Loucy (cell line): ENCODE measurements at regions not wholly inside any gene's neighbourhood (a gene's known extent, or its start where the extent isn't known, plus 50 kb on each side); places are given as distances from the start of the nearest gene placed in this dataset.

Experiments
- H2AFZ ChIP-seq: fragments of 200-600 bp; sonication (generic); 2 replicates; pipeline ENCODE4 v1.6.0; 2016; ENCODE audit warnings: antibody characterized with exemption, mild to moderate bottlenecking, low read length, moderate library complexity
- H3F3A ChIP-seq: fragments of 200-600 bp; 2 replicates; pipeline ENCODE4 v1.6.0; 2016; ENCODE audit warnings: antibody characterized with exemption, low read depth, mild to moderate bottlenecking
- H3K27me3 ChIP-seq: fragments of 200-600 bp; sonication (generic); 2 replicates; pipeline ENCODE4 v1.6.1; 2014; ENCODE audit warnings: low read length, mild to moderate bottlenecking; ENCODE audit not compliant: insufficient read depth, poor library complexity, severe bottlenecking
- H3K36me3 ChIP-seq: fragments of 200-600 bp; sonication (generic); 2 replicates; pipeline ENCODE4 v1.6.1; 2016; ENCODE audit warnings: low read length; ENCODE audit not compliant: insufficient read depth
- H3K4me1 ChIP-seq: fragments of 200-600 bp; sonication (generic); 2 replicates; pipeline ENCODE4 v1.5.1; 2014; ENCODE audit warnings: low read length, mild to moderate bottlenecking; ENCODE audit not compliant: insufficient read depth, poor library complexity, severe bottlenecking
- H3K4me2 ChIP-seq: fragments of 200-600 bp; sonication (generic); 2 replicates; pipeline ENCODE4 v1.6.0; 2014; ENCODE audit warnings: antibody characterized with exemption, low read length, low read depth, mild to moderate bottlenecking; ENCODE audit not compliant: poor library complexity, severe bottlenecking
- H3K4me3 ChIP-seq: fragments of 200-600 bp; sonication (generic); 2 replicates; pipeline ENCODE4 v1.5.1; 2014; ENCODE audit warnings: low read length, mild to moderate bottlenecking, mixed read lengths; ENCODE audit not compliant: poor library complexity, severe bottlenecking
- H3K79me2 ChIP-seq: fragments of 200-600 bp; sonication (generic); 2 replicates; pipeline ENCODE4 v1.6.1; 2014; ENCODE audit warnings: low read length; ENCODE audit not compliant: insufficient read depth
- H3K9ac ChIP-seq: fragments of 200-600 bp; sonication (generic); 2 replicates; pipeline ENCODE4 v1.6.0; 2014; ENCODE audit warnings: mild to moderate bottlenecking, low read depth, low read length, moderate library complexity; ENCODE audit not compliant: poor library complexity, severe bottlenecking
- H3K9me2 ChIP-seq: fragments of 200-600 bp; sonication (generic); replicated peaks from 2 replicates; pipeline ENCODE4 v1.6.1; 2016; ENCODE audit warnings: low read depth, low read length, mixed read lengths
- H3K9me3 ChIP-seq: fragments of 200-600 bp; sonication (generic); 2 replicates; pipeline ENCODE4 v1.6.1; 2014; ENCODE audit warnings: mild to moderate bottlenecking, antibody characterized with exemption, low read length, low read depth; ENCODE audit not compliant: insufficient read depth
- H4K20me1 ChIP-seq: fragments of 200-600 bp; sonication (generic); 2 replicates; pipeline ENCODE4 v1.6.0; 2014; ENCODE audit warnings: antibody characterized with exemption, low read length, mild to moderate bottlenecking; ENCODE audit not compliant: insufficient read depth, poor library complexity, severe bottlenecking
- EZH2phosphoT487 ChIP-seq: fragments of 200-600 bp; IDR thresholded peaks from 2 replicates; pipeline ENCODE4 v1.6.1; 2018; ENCODE audit warnings: antibody characterized with exemption, mild to moderate bottlenecking, moderate library complexity, borderline replicate concordance
- TF ChIP-seq, protein P1 (sequence below): fragments of 200-600 bp; sonication (generic); conservative IDR thresholded peaks from 2 replicates; pipeline ENCODE4 v1.5.1; 2014; ENCODE audit warnings: mild to moderate bottlenecking, antibody characterized with exemption, low read length

GRCh38 chr7:25832456-25832855 lies 319.5 kb upstream of the NFE2L3 start:
- no peak overlapping the region for H3K4me2 ChIP-seq

GRCh38 chr7:25832929-25833328 lies 319.1 kb upstream of the NFE2L3 start:
- Histone ChIP-seq H2AFZ (no peak overlapping the region), H3K4me3 (no peak overlapping the region), H3K9ac (no peak overlapping the region), H3K79me2 (no peaks in the 10 kb centered on the region), H3K9me3 (no peaks in the 10 kb centered on the region), H3K36me3 (no peaks in the 10 kb centered on the region), H3K4me1 (no peaks in the 10 kb centered on the region), H3F3A (no peaks in the 10 kb centered on the region), H3K9me2 (no peaks in the 10 kb centered on the region), H4K20me1 (no peaks in the 10 kb centered on the region), H3K27me3 (no peaks in the 10 kb centered on the region), H3K4me2 (no peak overlapping the region)
- TF ChIP-seq, protein P1, sequence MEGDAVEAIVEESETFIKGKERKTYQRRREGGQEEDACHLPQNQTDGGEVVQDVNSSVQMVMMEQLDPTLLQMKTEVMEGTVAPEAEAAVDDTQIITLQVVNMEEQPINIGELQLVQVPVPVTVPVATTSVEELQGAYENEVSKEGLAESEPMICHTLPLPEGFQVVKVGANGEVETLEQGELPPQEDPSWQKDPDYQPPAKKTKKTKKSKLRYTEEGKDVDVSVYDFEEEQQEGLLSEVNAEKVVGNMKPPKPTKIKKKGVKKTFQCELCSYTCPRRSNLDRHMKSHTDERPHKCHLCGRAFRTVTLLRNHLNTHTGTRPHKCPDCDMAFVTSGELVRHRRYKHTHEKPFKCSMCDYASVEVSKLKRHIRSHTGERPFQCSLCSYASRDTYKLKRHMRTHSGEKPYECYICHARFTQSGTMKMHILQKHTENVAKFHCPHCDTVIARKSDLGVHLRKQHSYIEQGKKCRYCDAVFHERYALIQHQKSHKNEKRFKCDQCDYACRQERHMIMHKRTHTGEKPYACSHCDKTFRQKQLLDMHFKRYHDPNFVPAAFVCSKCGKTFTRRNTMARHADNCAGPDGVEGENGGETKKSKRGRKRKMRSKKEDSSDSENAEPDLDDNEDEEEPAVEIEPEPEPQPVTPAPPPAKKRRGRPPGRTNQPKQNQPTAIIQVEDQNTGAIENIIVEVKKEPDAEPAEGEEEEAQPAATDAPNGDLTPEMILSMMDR, result no peak
- TF ChIP-seq EZH2phosphoT487, result no peak

More at GRCh38 chr7:25832456-25832855, 319.5 kb upstream of the NFE2L3 start:
- H3F3A ChIP-seq, result no peaks in the 10 kb centered on the region
- H3K9me2 ChIP-seq, result no peaks in the 10 kb centered on the region
- H3K9ac ChIP-seq, result no peak overlapping the region
- no peaks in the 10 kb centered on the region for H3K9me3 ChIP-seq
- TF ChIP-seq, protein P1, result no peak
- no peak for TF ChIP-seq EZH2phosphoT487
- no peak overlapping the region for H2AFZ ChIP-seq
- no peaks in the 10 kb centered on the region for H4K20me1 ChIP-seq
- H3K79me2 ChIP-seq, result no peaks in the 10 kb centered on the region
- H3K4me3 ChIP-seq, result no peak overlapping the region
- no peaks in the 10 kb centered on the region for H3K27me3 ChIP-seq
- no peaks in the 10 kb centered on the region for H3K4me1 ChIP-seq
- no peaks in the 10 kb centered on the region for H3K36me3 ChIP-seq

DNA sequence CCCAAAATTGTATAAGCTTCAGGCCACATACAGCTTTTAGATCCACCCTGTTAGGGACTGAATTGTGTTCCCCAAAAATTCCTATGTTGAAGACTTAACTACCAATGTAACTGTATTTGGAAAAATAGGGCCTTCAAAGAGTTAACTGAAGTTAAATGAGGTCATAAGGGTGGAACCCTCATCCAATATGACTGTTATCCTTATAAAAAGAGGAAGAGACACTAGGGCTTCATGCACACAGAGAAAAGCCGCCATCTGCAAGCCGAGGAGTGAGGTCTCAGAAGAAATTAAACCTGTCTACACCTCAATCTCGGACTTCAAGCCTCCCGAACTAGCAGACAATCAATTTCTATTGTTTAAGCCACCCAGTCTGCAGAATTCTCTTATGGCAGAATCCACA lies 317.9 kb upstream of the NFE2L3 start:
- TF ChIP-seq EZH2phosphoT487, result no peak
- TF ChIP-seq, protein P1, result no peak
- H3F3A ChIP-seq, result no peaks in the 10 kb centered on the region
- H2AFZ ChIP-seq, result no peak overlapping the region
- no peak overlapping the region for H3K9ac ChIP-seq
- H3K4me2 ChIP-seq, result no peak overlapping the region
- H3K4me3 ChIP-seq, result no peak overlapping the region
- H4K20me1 ChIP-seq, result no peaks in the 10 kb centered on the region
- no peaks in the 10 kb centered on the region for H3K36me3 ChIP-seq
- H3K9me2 ChIP-seq, result no peaks in the 10 kb centered on the region
- H3K4me1 ChIP-seq, result no peaks in the 10 kb centered on the region
- no peaks in the 10 kb centered on the region for H3K9me3 ChIP-seq
- no peaks in the 10 kb centered on the region for H3K79me2 ChIP-seq
- no peaks in the 10 kb centered on the region for H3K27me3 ChIP-seq
